ENCODE measurements at regions not wholly inside any gene's neighbourhood (a gene's known extent, or its start where the extent isn't known, plus 50 kb on each side); places are given as distances from the start of the nearest gene placed in this dataset.

DNA sequence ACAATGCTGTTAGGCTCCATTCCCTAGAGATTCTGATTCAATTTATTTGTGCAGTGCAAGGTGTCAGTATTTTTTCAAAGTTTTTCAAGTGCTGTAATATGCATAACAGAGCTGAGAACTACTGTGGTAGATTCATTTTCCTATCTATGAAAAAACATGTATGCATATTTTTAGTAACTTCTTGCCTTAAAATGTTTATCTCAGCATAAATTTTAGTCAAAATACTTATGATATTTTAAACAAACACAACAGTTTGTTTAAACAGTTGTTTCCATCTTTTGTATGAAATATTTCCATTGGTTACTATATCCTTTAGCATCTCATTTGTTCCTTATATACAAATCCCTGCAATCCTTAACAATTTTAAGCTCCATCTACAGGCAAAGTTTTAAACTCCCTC is 624.8 kb upstream of the ADGRL3 start:
- TF ChIP-seq, protein P1, sequence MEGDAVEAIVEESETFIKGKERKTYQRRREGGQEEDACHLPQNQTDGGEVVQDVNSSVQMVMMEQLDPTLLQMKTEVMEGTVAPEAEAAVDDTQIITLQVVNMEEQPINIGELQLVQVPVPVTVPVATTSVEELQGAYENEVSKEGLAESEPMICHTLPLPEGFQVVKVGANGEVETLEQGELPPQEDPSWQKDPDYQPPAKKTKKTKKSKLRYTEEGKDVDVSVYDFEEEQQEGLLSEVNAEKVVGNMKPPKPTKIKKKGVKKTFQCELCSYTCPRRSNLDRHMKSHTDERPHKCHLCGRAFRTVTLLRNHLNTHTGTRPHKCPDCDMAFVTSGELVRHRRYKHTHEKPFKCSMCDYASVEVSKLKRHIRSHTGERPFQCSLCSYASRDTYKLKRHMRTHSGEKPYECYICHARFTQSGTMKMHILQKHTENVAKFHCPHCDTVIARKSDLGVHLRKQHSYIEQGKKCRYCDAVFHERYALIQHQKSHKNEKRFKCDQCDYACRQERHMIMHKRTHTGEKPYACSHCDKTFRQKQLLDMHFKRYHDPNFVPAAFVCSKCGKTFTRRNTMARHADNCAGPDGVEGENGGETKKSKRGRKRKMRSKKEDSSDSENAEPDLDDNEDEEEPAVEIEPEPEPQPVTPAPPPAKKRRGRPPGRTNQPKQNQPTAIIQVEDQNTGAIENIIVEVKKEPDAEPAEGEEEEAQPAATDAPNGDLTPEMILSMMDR (IDR thresholded peaks at IDR 0.05) = no peak
- no peak for TF ChIP-seq POLR2A (IDR thresholded peaks at IDR 0.05)

All from Peyer's patch (tissue), 4 donors.